ENCODE measurements at regions not wholly inside any gene's neighbourhood (a gene's known extent, or its start where the extent isn't known, plus 50 kb on each side); places are given as distances from the start of the nearest gene placed in this dataset.

DNA sequence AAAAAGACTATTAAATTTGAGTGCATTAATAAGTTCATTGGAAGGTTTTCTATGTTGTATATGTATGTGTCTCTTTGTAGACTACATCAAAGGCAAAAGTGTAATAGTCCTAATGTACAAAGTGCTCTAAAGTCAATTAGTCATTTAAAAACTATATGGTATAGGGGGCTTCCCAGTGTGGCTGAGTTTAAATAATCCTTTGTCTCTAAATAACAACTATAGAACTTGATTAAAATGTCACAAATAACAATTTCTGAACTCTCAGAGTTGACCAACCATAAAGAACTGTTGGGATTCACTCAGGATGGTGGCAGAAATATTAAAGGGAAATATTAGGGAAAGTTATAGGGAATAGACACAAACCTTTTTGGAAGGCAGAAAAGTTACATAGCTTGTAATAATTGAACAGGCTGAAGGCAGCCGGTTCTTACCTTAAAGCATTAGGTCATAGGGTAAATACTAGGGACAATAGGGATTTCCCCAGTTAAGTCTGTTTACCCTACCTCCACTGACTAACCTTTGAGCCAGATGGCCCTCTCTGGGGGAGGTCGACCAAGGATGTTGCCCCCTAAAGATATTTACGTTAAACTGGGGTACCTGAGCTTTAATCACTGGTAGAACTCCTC is 1054.2 kb downstream of the ARAP2 start:
- TF ChIP-seq, protein P1, sequence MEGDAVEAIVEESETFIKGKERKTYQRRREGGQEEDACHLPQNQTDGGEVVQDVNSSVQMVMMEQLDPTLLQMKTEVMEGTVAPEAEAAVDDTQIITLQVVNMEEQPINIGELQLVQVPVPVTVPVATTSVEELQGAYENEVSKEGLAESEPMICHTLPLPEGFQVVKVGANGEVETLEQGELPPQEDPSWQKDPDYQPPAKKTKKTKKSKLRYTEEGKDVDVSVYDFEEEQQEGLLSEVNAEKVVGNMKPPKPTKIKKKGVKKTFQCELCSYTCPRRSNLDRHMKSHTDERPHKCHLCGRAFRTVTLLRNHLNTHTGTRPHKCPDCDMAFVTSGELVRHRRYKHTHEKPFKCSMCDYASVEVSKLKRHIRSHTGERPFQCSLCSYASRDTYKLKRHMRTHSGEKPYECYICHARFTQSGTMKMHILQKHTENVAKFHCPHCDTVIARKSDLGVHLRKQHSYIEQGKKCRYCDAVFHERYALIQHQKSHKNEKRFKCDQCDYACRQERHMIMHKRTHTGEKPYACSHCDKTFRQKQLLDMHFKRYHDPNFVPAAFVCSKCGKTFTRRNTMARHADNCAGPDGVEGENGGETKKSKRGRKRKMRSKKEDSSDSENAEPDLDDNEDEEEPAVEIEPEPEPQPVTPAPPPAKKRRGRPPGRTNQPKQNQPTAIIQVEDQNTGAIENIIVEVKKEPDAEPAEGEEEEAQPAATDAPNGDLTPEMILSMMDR (IDR thresholded peaks at IDR 0.05), result no peak
- no peak for TF ChIP-seq POLR2A (IDR thresholded peaks at IDR 0.05)
